GM10266 (cell line): ENCODE measurements at regions not wholly inside any gene's neighbourhood (a gene's known extent, or its start where the extent isn't known, plus 50 kb on each side); places are given as distances from the start of the nearest gene placed in this dataset.

Source experiments
- DNase-seq: peaks from one replicate; pipeline ENCODE4 v3.0.0; 2012; ENCODE audit errors: extremely low spot score
- TF ChIP-seq, protein P1 (sequence below): IDR thresholded peaks from 2 replicates; pipeline ENCODE4 v1.5.1; 2012; ENCODE audit warnings: mild to moderate bottlenecking, low read depth; ENCODE audit not compliant: control insufficient read depth, insufficient read depth; ENCODE audit errors: missing control alignments

DNA sequence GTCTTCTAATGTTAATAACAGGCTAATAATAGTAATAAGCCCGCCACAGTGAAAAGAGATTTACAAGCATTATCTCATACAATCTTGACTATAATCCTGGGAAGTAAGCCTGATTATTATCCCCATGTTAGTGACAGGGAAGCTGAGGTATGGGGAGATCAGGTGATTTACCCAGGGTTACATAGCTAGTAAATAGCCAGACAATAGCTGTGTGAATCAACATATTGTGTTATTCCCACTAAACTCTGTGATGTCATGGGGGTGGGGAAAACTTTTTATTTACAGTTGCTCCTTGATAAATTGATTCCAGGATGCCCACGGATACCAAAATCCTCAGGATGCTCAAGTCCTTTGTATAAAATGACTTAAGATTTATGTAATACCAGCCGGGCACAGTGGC, 181.9 kb downstream of the LMO4 start:
- TF ChIP-seq, protein P1, sequence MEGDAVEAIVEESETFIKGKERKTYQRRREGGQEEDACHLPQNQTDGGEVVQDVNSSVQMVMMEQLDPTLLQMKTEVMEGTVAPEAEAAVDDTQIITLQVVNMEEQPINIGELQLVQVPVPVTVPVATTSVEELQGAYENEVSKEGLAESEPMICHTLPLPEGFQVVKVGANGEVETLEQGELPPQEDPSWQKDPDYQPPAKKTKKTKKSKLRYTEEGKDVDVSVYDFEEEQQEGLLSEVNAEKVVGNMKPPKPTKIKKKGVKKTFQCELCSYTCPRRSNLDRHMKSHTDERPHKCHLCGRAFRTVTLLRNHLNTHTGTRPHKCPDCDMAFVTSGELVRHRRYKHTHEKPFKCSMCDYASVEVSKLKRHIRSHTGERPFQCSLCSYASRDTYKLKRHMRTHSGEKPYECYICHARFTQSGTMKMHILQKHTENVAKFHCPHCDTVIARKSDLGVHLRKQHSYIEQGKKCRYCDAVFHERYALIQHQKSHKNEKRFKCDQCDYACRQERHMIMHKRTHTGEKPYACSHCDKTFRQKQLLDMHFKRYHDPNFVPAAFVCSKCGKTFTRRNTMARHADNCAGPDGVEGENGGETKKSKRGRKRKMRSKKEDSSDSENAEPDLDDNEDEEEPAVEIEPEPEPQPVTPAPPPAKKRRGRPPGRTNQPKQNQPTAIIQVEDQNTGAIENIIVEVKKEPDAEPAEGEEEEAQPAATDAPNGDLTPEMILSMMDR = no peak
- DNase-seq = no peak

DNA sequence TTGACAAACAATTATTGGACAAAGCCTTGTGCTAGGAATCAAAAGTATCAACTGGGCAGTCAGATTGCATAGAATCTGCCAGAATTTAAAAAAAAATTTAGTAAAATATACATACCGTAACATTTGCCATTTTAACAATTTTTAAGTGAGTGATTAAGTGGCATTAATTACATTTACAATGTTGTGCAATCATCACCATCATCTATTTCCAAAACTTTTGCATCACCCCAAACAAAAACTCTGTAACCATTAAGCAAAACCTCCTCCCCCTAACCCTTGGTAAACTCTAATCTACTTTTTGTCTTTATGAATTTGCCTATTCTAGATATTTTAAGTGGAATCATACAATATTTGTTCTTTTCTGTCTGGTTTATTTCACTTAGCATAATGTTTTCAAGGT, 182.8 kb downstream of the LMO4 start:
- TF ChIP-seq, protein P1 = no peak
- DNase-seq = no peak

DNA sequence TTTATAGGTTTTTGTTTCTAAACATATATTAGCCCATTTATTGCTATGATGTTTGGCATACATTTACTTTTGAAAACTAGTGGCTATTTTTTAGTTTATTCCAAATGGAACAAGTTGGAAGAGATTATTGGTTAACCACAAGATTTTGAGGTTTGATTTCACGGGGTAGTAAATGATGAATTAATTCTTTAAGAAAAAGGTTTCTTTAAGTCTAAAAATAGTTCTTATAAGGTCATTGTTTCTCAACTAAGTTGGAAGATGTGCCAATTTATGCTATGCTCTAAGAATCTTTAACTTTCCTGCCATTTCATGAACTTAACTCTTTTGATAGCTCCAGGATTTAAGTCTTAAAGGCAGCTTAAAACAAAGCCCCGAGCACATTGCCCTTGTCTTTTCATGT, 183.8 kb downstream of the LMO4 start:
- DNase-seq = no peak
- TF ChIP-seq, protein P1 = no peak

DNA sequence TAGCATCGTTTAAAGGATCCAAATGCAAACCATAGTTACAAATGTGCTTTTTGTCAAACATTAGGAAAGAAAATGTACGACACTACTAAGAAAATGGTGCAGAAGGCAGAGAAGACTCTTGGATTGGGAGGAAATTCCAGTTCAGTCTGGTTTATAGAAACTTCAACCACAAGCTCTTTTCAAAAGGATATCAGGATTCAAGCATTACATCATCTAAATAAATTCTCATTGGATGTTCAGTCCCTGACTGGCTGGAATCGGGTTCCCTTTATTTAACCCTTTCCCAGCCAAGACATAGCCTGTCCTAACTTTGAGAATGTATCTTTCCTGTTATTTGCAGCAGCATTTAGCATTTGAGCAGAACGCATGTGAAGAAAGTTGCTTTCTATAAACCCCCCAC, 184.6 kb downstream of the LMO4 start:
- no peak for DNase-seq
- TF ChIP-seq, protein P1 = no peak

DNA sequence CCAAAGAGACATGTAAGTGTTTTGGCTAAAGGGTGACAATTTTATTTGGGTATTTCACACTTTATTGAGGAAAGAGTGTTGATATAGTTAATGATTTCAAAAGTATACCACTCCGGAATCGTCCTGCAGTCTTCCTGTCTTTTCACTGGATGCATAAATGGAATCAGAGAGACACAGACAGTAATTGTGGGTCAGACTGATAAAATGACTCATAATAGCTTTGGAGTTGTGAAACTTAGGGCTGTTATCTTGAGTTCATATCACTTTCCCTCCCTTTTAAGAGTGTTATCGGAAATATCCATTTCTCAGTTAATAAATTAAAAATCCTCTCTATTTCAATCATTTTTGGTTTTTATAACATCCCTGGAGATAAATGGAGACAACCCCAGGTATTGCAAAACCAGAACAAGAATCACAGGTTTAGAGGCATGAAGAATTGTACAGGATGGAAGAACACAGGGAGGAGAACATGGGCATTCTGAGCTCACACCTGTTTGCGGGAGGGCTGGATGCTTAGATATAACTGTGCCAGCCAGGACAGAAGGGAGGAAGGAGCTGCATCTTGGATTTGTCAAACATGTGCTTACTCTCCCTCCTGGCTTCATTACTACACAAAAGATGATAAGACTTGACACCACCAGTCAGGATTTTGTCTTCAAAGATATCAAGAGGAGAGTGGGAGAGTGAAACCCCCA, 185.4 kb downstream of the LMO4 start:
- no peak for DNase-seq
- TF ChIP-seq, protein P1 = no peak

DNA sequence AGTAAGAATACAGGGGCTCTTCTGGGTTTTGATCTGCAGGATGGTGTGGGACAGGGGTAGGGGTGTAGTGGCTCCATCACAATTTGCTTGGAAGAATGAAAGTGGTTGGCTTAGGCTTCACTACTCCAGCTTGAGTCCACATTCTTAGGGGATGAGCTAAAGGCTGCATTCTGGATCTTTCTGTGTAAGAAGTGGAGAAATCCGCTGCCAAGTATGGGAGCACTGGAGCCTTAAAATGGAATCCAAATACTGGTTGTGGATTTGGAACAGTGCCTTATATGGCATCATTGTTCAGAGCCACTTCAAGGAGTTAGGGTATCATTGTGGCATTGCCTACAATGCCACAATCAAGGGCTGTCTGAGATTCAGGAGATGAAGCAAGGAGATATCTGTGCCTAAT, 187.1 kb downstream of the LMO4 start:
- DNase-seq = no peak
- TF ChIP-seq, protein P1 = no peak

DNA sequence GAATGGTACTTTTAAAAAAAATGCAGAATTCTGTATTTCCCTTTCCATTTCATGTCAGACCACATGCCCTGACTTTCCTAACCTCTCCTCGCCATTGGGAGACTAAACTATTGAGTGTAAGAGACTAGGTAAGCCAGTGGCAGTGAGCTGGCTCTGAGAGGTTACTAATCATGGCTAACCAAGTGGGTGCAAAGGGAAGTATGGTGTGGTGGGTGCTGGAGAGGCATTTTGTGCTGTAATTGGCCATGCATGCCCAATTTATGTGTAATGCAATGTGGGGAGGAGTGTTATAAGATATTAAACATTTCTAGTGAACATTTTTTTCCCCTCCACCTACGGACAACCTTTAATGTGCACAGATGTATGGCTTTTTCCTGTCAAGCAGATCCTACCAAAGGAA, 190.1 kb downstream of the LMO4 start:
- no peak for DNase-seq
- TF ChIP-seq, protein P1 = no peak
